SU-DHL-6 (cell line): ENCODE measurements at regions not wholly inside any gene's neighbourhood (a gene's known extent, or its start where the extent isn't known, plus 50 kb on each side); places are given as distances from the start of the nearest gene placed in this dataset.

ENCODE experiments used
- H2AFZ ChIP-seq: fragments of 200-600 bp; sonication (generic); 2 replicates; pipeline ENCODE4 v1.6.1; 2014; ENCODE audit warnings: low read depth, mild to moderate bottlenecking, moderate library complexity, mixed read lengths, antibody characterized with exemption, low read length; ENCODE audit not compliant: severe bottlenecking
- H3F3A ChIP-seq: fragments of 200-600 bp; shearing (Covaris generic); 2 replicates; pipeline ENCODE4 v1.6.0; 2016; ENCODE audit warnings: antibody characterized with exemption, mild to moderate bottlenecking; ENCODE audit not compliant: insufficient read depth
- H3K27ac ChIP-seq: fragments of 200-600 bp; sonication (generic); 2 replicates; pipeline ENCODE4 v1.5.1; 2016; ENCODE audit warnings: low read depth, mild to moderate bottlenecking, low read length, moderate library complexity, mixed read lengths
- H3K27me3 ChIP-seq: fragments of 200-600 bp; sonication (generic), shearing (Covaris generic); 2 replicates; pipeline ENCODE4 v1.6.0; 2014; ENCODE audit warnings: mild to moderate bottlenecking, low read length
- H3K36me3 ChIP-seq: fragments of 200-600 bp; sonication (generic); 2 replicates; pipeline ENCODE4 v1.6.1; 2014; ENCODE audit warnings: mild to moderate bottlenecking, low read length, mixed read lengths
- H3K4me2 ChIP-seq: fragments of 300-600, 200-600 bp; shearing (Covaris generic), sonication (generic); 2 replicates; pipeline ENCODE4 v1.6.0; 2014; ENCODE audit warnings: low read length, low read depth, mild to moderate bottlenecking; ENCODE audit not compliant: poor library complexity, severe bottlenecking
- H3K4me3 ChIP-seq: fragments of 200-600 bp; sonication (generic); 2 replicates; pipeline ENCODE4 v1.5.1; 2014; ENCODE audit warnings: antibody characterized with exemption, low read length, mild to moderate bottlenecking, mixed read lengths; ENCODE audit not compliant: insufficient read depth, poor library complexity, severe bottlenecking
- H3K79me2 ChIP-seq: fragments of 200-600 bp; sonication (generic); 2 replicates; pipeline ENCODE4 v1.6.1; 2014; ENCODE audit warnings: mild to moderate bottlenecking, low read length, moderate library complexity; ENCODE audit not compliant: insufficient read depth
- H3K9ac ChIP-seq: fragments of 200-600 bp; sonication (generic); 2 replicates; pipeline ENCODE4 v1.7.0; 2014; ENCODE audit warnings: mild to moderate bottlenecking, low read length
- H3K9me2 ChIP-seq: fragments of 200-600 bp; sonication (generic); replicated peaks from 2 replicates; pipeline ENCODE4 v1.6.1; 2014; ENCODE audit warnings: low read length; ENCODE audit not compliant: insufficient read depth
- H3K9me3 ChIP-seq: fragments of 200-600 bp; sonication (generic); 2 replicates; pipeline ENCODE4 v1.6.1; 2014; ENCODE audit warnings: low read length, mixed read lengths; ENCODE audit not compliant: insufficient read depth
- H4K20me1 ChIP-seq: fragments of 200-600 bp; sonication (generic); 2 replicates; pipeline ENCODE4 v1.6.1; 2014; ENCODE audit warnings: low read depth, mild to moderate bottlenecking, antibody characterized with exemption, low read length, moderate library complexity, mixed read lengths
- EZH2phosphoT487 ChIP-seq: fragments of 200-600 bp; sonication (generic), shearing (Covaris generic); conservative IDR thresholded peaks from 2 replicates; pipeline ENCODE4 v1.6.1; 2018; ENCODE audit warnings: mild to moderate bottlenecking, antibody characterized with exemption, low read length, moderate library complexity, mixed read lengths
- TF ChIP-seq, protein P1 (sequence below): fragments of 200-600 bp; sonication (generic); IDR thresholded peaks from one replicate; pipeline ENCODE4 v1.5.1; 2017; ENCODE audit warnings: antibody characterized with exemption, mild to moderate bottlenecking, low read length, moderate library complexity; ENCODE audit not compliant: insufficient read depth, poor library complexity, severe bottlenecking

DNA sequence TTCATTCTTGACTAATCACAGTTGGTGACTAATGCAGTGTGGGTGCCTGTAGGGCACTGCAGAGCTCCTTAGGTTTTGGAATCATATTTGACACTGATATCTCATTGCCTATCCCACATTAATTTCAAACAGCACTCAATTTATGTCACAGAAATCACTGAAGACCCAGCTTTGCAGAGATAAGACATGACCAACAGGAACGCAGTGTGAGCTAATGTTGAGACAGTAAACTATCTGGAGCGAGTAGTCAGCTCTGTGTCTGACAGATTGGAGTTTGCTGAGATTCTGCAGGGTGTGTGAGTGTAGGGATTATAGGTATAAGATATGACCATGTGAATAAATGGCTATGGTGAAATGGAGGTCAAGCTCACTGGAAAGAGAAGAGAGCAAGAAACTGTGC is 1586.1 kb upstream of the AGA start:
- no peak overlapping the region for H3K4me3 ChIP-seq
- no peak overlapping the region for H3K27ac ChIP-seq
- H3K9me3 ChIP-seq: no peaks in the 10 kb centered on the region
- H3F3A ChIP-seq: no peaks in the 10 kb centered on the region
- H3K79me2 ChIP-seq: no peaks in the 10 kb centered on the region
- H3K9ac ChIP-seq: no peak overlapping the region
- no peaks in the 10 kb centered on the region for H3K27me3 ChIP-seq
- no peaks in the 10 kb centered on the region for H3K9me2 ChIP-seq
- H4K20me1 ChIP-seq: no peaks in the 10 kb centered on the region
- no peak overlapping the region for H2AFZ ChIP-seq
- H3K4me2 ChIP-seq: no peak overlapping the region
- H3K36me3 ChIP-seq: no peaks in the 10 kb centered on the region
- no peak for TF ChIP-seq EZH2phosphoT487
- TF ChIP-seq, protein P1, sequence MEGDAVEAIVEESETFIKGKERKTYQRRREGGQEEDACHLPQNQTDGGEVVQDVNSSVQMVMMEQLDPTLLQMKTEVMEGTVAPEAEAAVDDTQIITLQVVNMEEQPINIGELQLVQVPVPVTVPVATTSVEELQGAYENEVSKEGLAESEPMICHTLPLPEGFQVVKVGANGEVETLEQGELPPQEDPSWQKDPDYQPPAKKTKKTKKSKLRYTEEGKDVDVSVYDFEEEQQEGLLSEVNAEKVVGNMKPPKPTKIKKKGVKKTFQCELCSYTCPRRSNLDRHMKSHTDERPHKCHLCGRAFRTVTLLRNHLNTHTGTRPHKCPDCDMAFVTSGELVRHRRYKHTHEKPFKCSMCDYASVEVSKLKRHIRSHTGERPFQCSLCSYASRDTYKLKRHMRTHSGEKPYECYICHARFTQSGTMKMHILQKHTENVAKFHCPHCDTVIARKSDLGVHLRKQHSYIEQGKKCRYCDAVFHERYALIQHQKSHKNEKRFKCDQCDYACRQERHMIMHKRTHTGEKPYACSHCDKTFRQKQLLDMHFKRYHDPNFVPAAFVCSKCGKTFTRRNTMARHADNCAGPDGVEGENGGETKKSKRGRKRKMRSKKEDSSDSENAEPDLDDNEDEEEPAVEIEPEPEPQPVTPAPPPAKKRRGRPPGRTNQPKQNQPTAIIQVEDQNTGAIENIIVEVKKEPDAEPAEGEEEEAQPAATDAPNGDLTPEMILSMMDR: no peak

DNA sequence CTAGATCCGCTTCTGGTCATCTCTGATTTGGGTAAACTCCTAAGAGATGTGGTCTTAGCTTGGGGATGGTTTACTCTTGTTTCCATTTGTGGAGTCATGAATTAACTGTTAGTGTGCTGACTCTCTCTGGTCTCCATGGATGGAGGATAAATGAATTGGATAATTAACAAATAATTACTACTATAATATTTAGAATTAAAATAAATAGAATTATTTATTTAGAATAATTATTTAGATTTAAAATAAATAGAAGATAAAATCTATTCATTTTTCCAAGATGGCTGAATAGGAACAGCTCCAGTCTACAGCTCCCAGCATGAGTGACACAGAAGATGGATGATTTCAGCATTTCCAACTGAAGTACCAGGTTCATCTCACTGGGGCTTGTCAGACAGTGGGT is 1587.4 kb upstream of the AGA start:
- Histone ChIP-seq H3K9me2 (no peaks in the 10 kb centered on the region), H3K79me2 (no peaks in the 10 kb centered on the region), H3K4me2 (no peak overlapping the region), H3K27me3 (no peaks in the 10 kb centered on the region), H4K20me1 (no peaks in the 10 kb centered on the region), H3F3A (no peaks in the 10 kb centered on the region), H3K9ac (no peak overlapping the region), H3K4me3 (no peak overlapping the region), H2AFZ (no peak overlapping the region), H3K9me3 (no peaks in the 10 kb centered on the region), H3K36me3 (no peaks in the 10 kb centered on the region), H3K27ac (no peak overlapping the region)
- no peak for TF ChIP-seq EZH2phosphoT487
- TF ChIP-seq, protein P1: no peak

DNA sequence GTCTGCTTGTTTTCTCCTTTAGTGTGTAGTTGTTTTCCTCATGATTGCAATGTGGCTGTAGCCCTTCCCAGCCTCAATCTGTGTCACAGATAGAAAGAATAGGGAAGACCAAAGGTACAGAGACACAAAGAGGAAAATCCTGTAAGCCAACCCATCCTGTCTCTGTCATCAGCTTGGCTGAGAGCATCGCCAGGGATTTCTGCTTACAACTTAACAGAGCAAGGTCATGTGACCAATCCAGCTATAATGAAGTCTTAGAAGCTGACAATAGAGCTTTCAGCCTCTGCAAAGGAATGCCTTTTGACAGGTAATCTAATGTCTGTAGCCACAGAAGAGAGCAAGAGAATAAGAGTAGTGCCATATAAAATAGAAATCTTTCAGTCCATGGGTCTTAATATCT is 1598.0 kb upstream of the AGA start:
- no peaks in the 10 kb centered on the region for H3K79me2 ChIP-seq

More for the DNA sequence above, 1598.0 kb upstream of the AGA start:
- Histone ChIP-seq H3K9me3 (no peaks in the 10 kb centered on the region), H3K9ac (no peak overlapping the region), H2AFZ (no peak overlapping the region), H3F3A (no peaks in the 10 kb centered on the region), H3K9me2 (no peaks in the 10 kb centered on the region), H3K4me2 (no peak overlapping the region), H3K4me3 (no peak overlapping the region), H3K27me3 (no peaks in the 10 kb centered on the region), H3K36me3 (no peaks in the 10 kb centered on the region), H3K27ac (no peak overlapping the region), H4K20me1 (no peaks in the 10 kb centered on the region)
- TF ChIP-seq, protein P1: no peak
- no peak for TF ChIP-seq EZH2phosphoT487
